Natural killer cell (primary cell): ENCODE measurements at regions not wholly inside any gene's neighbourhood (a gene's known extent, or its start where the extent isn't known, plus 50 kb on each side); places are given as distances from the start of the nearest gene placed in this dataset.

ENCODE experiments used
- ATAC-seq, 3 donors: fragments of 150-1000 bp in 2 of 3; fragments of 200-7000 bp in 1 of 3; cut with Tn5 transposase; 1 replicate in 1 of 3; 2 replicates in 2 of 3; pipeline ENCODE4 v1.10.0; 2021; ENCODE audit warnings: mild to moderate bottlenecking in 2 of 3, moderate library complexity in 2 of 3
- DNase-seq, 2 donors: peaks; one replicate each; pipeline versions ENCODE4 v3.0.0 to v3.0.0-alpha.2; 2013 to 2021; ENCODE audit warnings: mixed read lengths in 1 of 2
- H3K27ac ChIP-seq: one replicate; pipeline ENCODE4 v1.5.1; 2013; ENCODE audit warnings: mild to moderate bottlenecking, low read length
- H3K27me3 ChIP-seq: one replicate; pipeline ENCODE4 v1.6.1; 2013; ENCODE audit warnings: low read length; ENCODE audit not compliant: control insufficient read depth, insufficient read depth
- H3K36me3 ChIP-seq: one replicate; pipeline ENCODE4 v1.6.1; 2013; ENCODE audit warnings: low read length; ENCODE audit not compliant: control insufficient read depth, insufficient read depth
- H3K4me1 ChIP-seq: one replicate; pipeline ENCODE4 v1.6.1; 2013; ENCODE audit warnings: low read length; ENCODE audit not compliant: control insufficient read depth, insufficient read depth
- H3K4me3 ChIP-seq: one replicate; pipeline ENCODE4 v1.5.1; 2013; ENCODE audit warnings: low read length
- H3K9me3 ChIP-seq: one replicate; pipeline ENCODE4 v1.6.1; 2013; ENCODE audit warnings: low read length; ENCODE audit not compliant: control insufficient read depth, insufficient read depth
- H3K27ac Mint-ChIP-seq, 2 donors: one replicate each; pipeline ENCODE4 v1.8.0; 2022; ENCODE audit warnings: mild to moderate bottlenecking in 2 of 2, mixed read lengths in 2 of 2, moderate library complexity in 1 of 2
- H3K27me3 Mint-ChIP-seq, 2 donors: one replicate each; pipeline ENCODE4 v1.8.0; 2022; ENCODE audit warnings: low read depth in 2 of 2, mixed read lengths in 2 of 2
- H3K36me3 Mint-ChIP-seq: one replicate; pipeline ENCODE4 v1.8.0; 2022; ENCODE audit warnings: mixed read lengths
- H3K4me1 Mint-ChIP-seq, 2 donors: one replicate each; pipeline ENCODE4 v1.8.0; 2022; ENCODE audit warnings: mixed read lengths in 2 of 2
- H3K4me3 Mint-ChIP-seq: one replicate; pipeline ENCODE4 v1.8.0; 2022; ENCODE audit warnings: mild to moderate bottlenecking, moderate library complexity, mixed read lengths
- H3K9me3 Mint-ChIP-seq, 2 donors: one replicate each; pipeline ENCODE4 v1.8.0; 2022; ENCODE audit warnings: mixed read lengths in 2 of 2
- WGBS: methylation state at CpG from one replicate; pipeline ENCODE4 v1.1.7; 2013; ENCODE audit warnings: missing lambda C conversion rate; ENCODE audit not compliant: insufficient coverage; 5-methylcytosine and 5-hydroxymethylcytosine counted together
- intact Hi-C: fragments of 100-400 bp; cut with micrococcal nuclease; formaldehyde crosslinking; loops from one replicate; pipeline ENCODE4 v1.14.2; 2022
- TF ChIP-seq, protein P1 (sequence below): fragments of 200-600 bp; IDR thresholded peaks from one replicate; pipeline ENCODE4 v1.8.0; 2022; ENCODE audit warnings: antibody characterized with exemption

DNA sequence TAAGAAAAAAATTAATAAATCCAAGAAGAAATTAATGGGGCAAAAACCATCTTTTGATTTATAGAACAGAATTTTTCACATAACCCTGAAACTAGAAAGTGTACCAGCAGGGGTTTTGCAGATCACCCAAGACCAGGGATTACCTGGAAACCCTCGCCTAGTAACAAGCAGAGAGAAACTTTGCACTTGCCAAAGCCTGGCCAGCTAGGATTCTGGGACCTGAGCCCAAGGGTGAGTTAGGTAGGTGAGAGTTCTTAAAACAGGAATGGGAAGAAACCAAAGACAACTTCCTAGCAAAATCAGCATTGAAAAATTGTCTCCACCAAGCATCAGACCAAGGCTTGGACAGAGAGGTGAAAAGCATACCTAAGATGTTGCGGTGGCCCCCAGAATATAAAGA is 247.0 kb upstream of the NBEA start:
- ATAC-seq = no peak
- no peaks in the 10 kb centered on the region for H3K4me1 ChIP-seq
- H3K4me1 Mint-ChIP-seq = no peaks in the 10 kb centered on the region
- no peak overlapping the region for H3K27ac Mint-ChIP-seq
- no peak overlapping the region for H3K4me3 Mint-ChIP-seq
- no peaks in the 10 kb centered on the region for H3K36me3 ChIP-seq
- peaks cover 7 to 9% of the 10 kb centered on the region in 2 donors for H3K9me3 Mint-ChIP-seq
- 85% methylated on average over 2 of the region's 2 CpGs for WGBS
- intact Hi-C loops = no loop called here
- H3K4me3 ChIP-seq = no peak overlapping the region
- TF ChIP-seq, protein P1, sequence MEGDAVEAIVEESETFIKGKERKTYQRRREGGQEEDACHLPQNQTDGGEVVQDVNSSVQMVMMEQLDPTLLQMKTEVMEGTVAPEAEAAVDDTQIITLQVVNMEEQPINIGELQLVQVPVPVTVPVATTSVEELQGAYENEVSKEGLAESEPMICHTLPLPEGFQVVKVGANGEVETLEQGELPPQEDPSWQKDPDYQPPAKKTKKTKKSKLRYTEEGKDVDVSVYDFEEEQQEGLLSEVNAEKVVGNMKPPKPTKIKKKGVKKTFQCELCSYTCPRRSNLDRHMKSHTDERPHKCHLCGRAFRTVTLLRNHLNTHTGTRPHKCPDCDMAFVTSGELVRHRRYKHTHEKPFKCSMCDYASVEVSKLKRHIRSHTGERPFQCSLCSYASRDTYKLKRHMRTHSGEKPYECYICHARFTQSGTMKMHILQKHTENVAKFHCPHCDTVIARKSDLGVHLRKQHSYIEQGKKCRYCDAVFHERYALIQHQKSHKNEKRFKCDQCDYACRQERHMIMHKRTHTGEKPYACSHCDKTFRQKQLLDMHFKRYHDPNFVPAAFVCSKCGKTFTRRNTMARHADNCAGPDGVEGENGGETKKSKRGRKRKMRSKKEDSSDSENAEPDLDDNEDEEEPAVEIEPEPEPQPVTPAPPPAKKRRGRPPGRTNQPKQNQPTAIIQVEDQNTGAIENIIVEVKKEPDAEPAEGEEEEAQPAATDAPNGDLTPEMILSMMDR = no peak
- H3K27ac ChIP-seq = no peak overlapping the region
- no peak for DNase-seq
- no peaks in the 10 kb centered on the region for H3K27me3 ChIP-seq
- peaks cover 10% of the 10 kb centered on the region for H3K9me3 ChIP-seq
- no peaks in the 10 kb centered on the region for H3K36me3 Mint-ChIP-seq
- H3K27me3 Mint-ChIP-seq = no peaks in the 10 kb centered on the region

DNA sequence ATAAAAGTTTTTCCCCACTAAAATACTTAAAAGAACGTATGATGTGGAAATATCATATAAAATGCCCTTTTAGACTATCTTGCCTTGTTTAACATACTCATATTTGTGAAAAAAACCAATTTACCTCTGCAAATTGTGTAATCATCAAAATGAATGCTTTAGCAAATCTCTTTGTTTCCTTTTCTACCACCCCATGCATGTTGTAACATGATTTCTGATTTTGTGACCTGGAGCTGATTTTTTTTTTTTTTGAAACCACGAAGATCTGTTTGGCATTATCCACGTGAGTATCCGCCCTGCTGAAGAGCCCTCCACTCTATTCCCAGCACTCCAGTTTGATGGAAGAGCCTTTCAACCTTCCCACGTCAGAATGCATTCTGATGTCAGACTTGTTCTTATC is 245.8 kb upstream of the NBEA start:
- no peak overlapping the region for H3K27ac Mint-ChIP-seq
- WGBS = 87% methylated on average over 4 of the region's 5 CpGs

DNA sequence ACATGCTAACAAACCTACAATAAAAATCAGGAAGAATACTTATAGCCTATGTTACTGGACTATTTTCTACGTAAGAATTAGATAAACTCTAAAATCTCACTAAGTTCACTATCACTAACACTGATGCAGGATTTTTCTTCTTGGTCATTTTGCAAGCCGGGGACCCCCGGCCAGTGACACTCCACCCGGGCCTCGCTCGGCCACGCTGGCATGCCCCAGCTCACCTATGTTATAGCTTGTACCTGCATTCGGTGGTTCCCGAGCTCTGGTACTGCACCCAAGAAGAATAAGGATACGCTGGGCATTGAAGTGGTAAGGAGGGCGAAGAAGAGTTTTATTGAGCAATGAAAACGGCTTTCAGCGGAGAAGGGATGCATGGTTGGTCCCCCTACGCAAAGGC is 245.3 kb upstream of the NBEA start:
- Histone ChIP-seq H3K36me3 (no peaks in the 10 kb centered on the region), H3K27me3 (no peaks in the 10 kb centered on the region), H3K27ac (no peak overlapping the region), H3K4me1 (no peaks in the 10 kb centered on the region), H3K9me3 (peaks cover 10% of the 10 kb centered on the region), H3K4me3 (no peak overlapping the region)
- DNase-seq (no peak), ATAC-seq (no peak)
- TF ChIP-seq, protein P1 = no peak
- peaks cover 4 to 7% of the 10 kb centered on the region in 2 donors for H3K9me3 Mint-ChIP-seq
- no peaks in the 10 kb centered on the region for H3K4me1 Mint-ChIP-seq
- H3K27ac Mint-ChIP-seq = no peak overlapping the region
- intact Hi-C loops = no loop called here
- no peak overlapping the region for H3K4me3 Mint-ChIP-seq
- H3K36me3 Mint-ChIP-seq = no peaks in the 10 kb centered on the region
- 88% methylated on average over 14 of the region's 14 CpGs for WGBS
- H3K27me3 Mint-ChIP-seq = no peaks in the 10 kb centered on the region

More for the DNA sequence above, 245.8 kb upstream of the NBEA start:
- H3K4me1 ChIP-seq = no peaks in the 10 kb centered on the region
- intact Hi-C loops = no loop called here
- no peaks in the 10 kb centered on the region for H3K36me3 Mint-ChIP-seq
- no peaks in the 10 kb centered on the region for H3K27me3 ChIP-seq
- TF ChIP-seq, protein P1 = no peak
- H3K4me3 Mint-ChIP-seq = no peak overlapping the region
- H3K9me3 ChIP-seq = peaks cover 10% of the 10 kb centered on the region
- no peaks in the 10 kb centered on the region for H3K27me3 Mint-ChIP-seq
- no peaks in the 10 kb centered on the region for H3K4me1 Mint-ChIP-seq
- H3K9me3 Mint-ChIP-seq = peaks cover 3 to 7% of the 10 kb centered on the region in 2 donors
- DNase-seq (no peak), ATAC-seq (no peak)
- no peaks in the 10 kb centered on the region for H3K36me3 ChIP-seq
- no peak overlapping the region for H3K27ac ChIP-seq
- no peak overlapping the region for H3K4me3 ChIP-seq

DNA sequence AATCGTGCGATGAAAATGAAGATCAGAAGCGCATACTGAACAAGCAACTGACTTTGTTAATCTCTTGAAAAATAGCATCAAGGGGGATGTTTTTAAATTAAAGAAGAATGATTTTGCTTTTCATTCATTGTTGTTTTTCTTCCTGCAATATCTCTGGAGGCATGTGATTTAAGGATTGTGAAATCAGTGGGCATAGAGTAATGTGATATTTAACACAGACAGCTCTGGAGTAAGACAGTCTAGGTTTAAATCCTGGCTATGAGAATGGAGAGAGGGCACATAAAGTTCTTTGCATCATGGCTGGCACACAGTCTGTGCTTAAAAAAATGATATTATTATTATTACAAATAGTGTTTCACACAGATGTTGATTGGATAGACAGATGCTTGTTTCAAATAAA is 243.1 kb upstream of the NBEA start:
- Mint-ChIP-seq H3K9me3 (peaks cover 4 to 7% of the 10 kb centered on the region in 2 donors), H3K27me3 (no peaks in the 10 kb centered on the region), H3K36me3 (no peaks in the 10 kb centered on the region), H3K27ac (no peak overlapping the region), H3K4me1 (no peaks in the 10 kb centered on the region), H3K4me3 (no peak overlapping the region)
- no peak overlapping the region for H3K27ac ChIP-seq
- H3K27me3 ChIP-seq = no peaks in the 10 kb centered on the region
- ATAC-seq (no peak), DNase-seq (no peak)
- H3K4me3 ChIP-seq = no peak overlapping the region
- no peaks in the 10 kb centered on the region for H3K36me3 ChIP-seq
- WGBS = 97% methylated on average over 3 of the region's 3 CpGs
- no peaks in the 10 kb centered on the region for H3K4me1 ChIP-seq
- intact Hi-C loops = no loop called here
- peaks cover 10% of the 10 kb centered on the region for H3K9me3 ChIP-seq
- TF ChIP-seq, protein P1 = no peak
